AG10803 (cell line): ENCODE measurements at regions not wholly inside any gene's neighbourhood (a gene's known extent, or its start where the extent isn't known, plus 50 kb on each side); places are given as distances from the start of the nearest gene placed in this dataset.
"Not testable (repeated sequence)": the region's sequence is repeated elsewhere in the genome, so short reads cannot be mapped to it uniquely, and the experiment has no call there.

Experiments
- DNase-seq: peaks from one replicate; pipeline ENCODE4 v3.0.0; 2010; ENCODE audit warnings: low read depth
- H3K4me3 ChIP-seq: 2 replicates; pipeline ENCODE4 v1.5.1; 2011; ENCODE audit warnings: mild to moderate bottlenecking, low read length, control low read depth
- TF ChIP-seq, protein P1 (sequence below): conservative IDR thresholded peaks from 2 replicates; pipeline ENCODE4 v1.5.1; 2011; ENCODE audit warnings: mild to moderate bottlenecking, low read length, control low read depth, inconsistent platforms

DNA sequence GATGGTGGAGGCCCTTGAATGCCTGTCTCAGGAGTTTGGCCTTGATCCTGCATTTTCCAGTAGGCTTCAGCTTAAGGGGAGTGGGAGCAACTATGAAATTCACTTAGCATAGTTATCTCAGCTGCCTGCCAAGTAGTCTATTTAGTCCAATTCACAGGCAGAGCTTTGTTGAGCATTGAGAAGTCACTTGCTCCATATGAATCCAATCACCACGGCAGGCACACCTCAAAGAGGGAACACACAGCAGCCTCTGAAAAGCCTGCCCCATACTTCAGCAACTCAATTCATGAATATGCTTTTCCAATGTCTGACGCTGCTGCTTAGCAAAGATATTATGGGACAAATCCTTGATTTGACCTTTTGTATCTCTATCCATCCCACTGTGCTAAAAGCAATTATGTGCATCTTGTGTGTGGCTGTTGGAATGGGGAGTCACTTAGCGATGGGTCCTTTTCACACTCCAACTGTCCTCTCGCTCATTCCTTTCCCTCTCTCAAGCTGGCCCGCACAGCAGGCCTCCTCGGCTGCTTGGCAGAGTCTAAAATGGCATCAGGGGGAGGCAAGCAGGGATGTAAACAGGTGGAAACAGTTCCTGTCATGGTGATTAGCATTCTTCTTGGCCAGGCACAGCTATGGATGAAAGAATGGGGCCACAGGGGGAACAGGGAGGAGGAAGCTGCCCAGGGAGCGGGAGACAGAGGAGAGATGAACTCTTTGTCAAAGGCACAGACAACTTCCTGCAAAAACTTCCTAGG, 56.0 kb upstream of the LRPPRC start:
- no peak for DNase-seq
- TF ChIP-seq, protein P1, sequence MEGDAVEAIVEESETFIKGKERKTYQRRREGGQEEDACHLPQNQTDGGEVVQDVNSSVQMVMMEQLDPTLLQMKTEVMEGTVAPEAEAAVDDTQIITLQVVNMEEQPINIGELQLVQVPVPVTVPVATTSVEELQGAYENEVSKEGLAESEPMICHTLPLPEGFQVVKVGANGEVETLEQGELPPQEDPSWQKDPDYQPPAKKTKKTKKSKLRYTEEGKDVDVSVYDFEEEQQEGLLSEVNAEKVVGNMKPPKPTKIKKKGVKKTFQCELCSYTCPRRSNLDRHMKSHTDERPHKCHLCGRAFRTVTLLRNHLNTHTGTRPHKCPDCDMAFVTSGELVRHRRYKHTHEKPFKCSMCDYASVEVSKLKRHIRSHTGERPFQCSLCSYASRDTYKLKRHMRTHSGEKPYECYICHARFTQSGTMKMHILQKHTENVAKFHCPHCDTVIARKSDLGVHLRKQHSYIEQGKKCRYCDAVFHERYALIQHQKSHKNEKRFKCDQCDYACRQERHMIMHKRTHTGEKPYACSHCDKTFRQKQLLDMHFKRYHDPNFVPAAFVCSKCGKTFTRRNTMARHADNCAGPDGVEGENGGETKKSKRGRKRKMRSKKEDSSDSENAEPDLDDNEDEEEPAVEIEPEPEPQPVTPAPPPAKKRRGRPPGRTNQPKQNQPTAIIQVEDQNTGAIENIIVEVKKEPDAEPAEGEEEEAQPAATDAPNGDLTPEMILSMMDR: no peak
- no peak overlapping the region for H3K4me3 ChIP-seq

- H3K4me3 ChIP-seq: no peak overlapping the region
- no peak for DNase-seq
- TF ChIP-seq, protein P1: no peak
Measured at GRCh38 chr2:44052584-44052983, 56.8 kb upstream of the LRPPRC start.

DNA sequence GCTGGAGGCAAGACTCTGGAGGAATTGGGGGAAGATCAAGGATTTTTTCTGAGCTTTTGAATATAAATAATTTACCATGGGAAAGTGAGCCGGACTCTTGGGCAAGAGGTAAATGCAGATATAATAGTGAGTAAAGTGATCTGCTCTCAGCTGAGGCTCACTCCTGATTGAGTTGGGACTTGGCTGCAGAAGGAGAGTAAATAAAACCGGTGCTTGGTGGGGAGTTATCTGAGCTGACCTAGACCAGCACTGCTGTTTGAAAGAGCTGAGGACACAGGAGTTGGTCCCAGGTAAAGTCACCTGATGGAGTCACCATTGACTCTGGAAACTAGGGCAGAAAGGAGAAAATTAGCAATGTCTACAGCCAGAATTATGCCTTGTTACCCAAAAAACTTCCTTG, 57.3 kb upstream of the LRPPRC start:
- TF ChIP-seq, protein P1: no peak
- H3K4me3 ChIP-seq: no peak overlapping the region

GRCh38 chr2:44053456-44053855, 57.7 kb upstream of the LRPPRC start:
- no peak for DNase-seq
- TF ChIP-seq, protein P1: no peak
- no peak overlapping the region for H3K4me3 ChIP-seq

More for the DNA sequence above, 57.3 kb upstream of the LRPPRC start:
- no peak for DNase-seq

DNA sequence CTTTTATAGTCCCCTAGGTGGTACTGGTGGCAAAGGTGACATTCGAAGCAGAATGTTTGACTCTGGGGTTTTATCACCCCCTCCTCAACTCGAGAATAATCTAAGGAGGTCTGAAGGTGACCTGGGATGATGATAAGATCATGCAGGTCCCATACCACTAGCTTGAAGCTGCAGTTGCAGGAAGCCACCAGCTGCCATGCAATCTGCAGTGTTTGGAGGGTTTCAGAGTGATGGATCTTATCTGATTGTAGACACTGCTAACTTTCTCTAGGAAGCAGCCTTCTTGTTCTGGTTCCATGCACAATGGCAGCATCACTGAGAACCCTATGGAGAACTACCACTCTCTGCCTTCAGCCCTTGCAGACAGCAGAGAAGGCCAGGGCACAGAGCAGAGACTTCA, 59.4 kb upstream of the LRPPRC start:
- DNase-seq: no peak
- TF ChIP-seq, protein P1: no peak
- no peak overlapping the region for H3K4me3 ChIP-seq

DNA sequence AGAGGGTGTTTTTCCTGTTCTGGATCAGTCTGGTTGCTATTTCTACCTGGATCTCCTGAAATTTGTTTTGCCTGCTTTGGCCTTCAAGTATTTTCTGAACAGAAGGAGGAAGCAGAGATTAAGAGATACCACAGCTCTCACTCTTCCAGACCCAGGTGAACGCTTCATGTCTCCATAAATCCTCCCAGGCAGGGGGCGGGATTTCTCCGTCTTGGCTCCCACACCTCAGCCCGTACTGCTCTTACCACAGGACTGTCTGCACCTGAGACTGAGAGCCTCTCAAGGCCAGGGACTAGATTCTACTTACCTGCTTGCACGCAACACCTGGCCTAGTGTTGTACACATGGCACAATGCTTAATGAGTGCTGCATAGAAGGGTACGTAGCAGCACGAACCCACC, 59.9 kb upstream of the LRPPRC start:
- H3K4me3 ChIP-seq: no peak overlapping the region
- DNase-seq: no peak
- TF ChIP-seq, protein P1: no peak

DNA sequence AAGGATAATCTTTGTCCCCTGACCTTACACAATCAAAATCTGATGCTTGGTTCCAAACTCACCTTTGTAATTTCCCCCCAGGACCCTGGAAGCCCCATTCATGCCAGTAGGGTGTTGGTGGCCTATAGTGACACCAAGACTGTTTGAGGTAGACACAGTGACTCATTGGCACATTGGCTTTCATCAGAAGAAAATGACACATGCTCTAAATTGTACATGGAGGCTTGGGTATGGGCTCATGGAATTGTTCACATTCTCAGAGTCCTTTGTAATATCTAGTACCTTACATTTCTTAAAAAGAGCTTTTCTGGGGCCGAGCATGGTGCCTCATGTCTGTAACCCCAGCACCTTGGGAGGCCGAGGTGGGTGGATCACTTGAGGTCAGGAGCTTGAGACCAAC, 61.2 kb upstream of the LRPPRC start:
- H3K4me3 ChIP-seq: no peak overlapping the region
- TF ChIP-seq, protein P1: no peak

GRCh38 chr2:44060286-44060685, 64.5 kb upstream of the LRPPRC start:
- H3K4me3 ChIP-seq, DNase-seq: not testable (repeated sequence)

More for the DNA sequence above, 61.2 kb upstream of the LRPPRC start:
- no peak for DNase-seq
